ENCODE measurements at regions not wholly inside any gene's neighbourhood (a gene's known extent, or its start where the extent isn't known, plus 50 kb on each side); places are given as distances from the start of the nearest gene placed in this dataset.

- Mint-ChIP-seq H3K27ac (no peak overlapping the region), H3K27me3 (ENCODE audit: insufficient read depth, low read depth, poor library complexity) (peaks cover 3% of the 10 kb centered on the region), H3K4me1 (peaks cover 21% of the 10 kb centered on the region), H3K4me3 (no peak overlapping the region), H3K9me3 (no peaks in the 10 kb centered on the region), H3K36me3 (ENCODE audit: low read depth) (no peaks in the 10 kb centered on the region; the same call in 2 of the 3 replicates)
- no peaks in the 10 kb centered on the region for H3F3A ChIP-seq (replicated peaks; ENCODE audit: low read depth)
- no peaks in the 10 kb centered on the region for H3K4me1 ChIP-seq (ENCODE audit: insufficient read depth)
- H3K27me3 ChIP-seq (ENCODE audit: insufficient read depth): no peaks in the 10 kb centered on the region
- H3K4me2 ChIP-seq: no peak overlapping the region
- no peaks in the 10 kb centered on the region for H4K20me1 ChIP-seq (replicated peaks; ENCODE audit: insufficient read depth)
- no peaks in the 10 kb centered on the region for H3K36me3 ChIP-seq (ENCODE audit: insufficient read depth)
- ATAC-seq: no peak
- TF ChIP-seq ZNF114 (CRISPR knock-in tag; IDR thresholded peaks at IDR 0.05) (no peak), ETS1 (IDR thresholded peaks at IDR 0.05) (no peak)
- H3K9me2 ChIP-seq (ENCODE audit: insufficient read depth): no peaks in the 10 kb centered on the region
- no peaks in the 10 kb centered on the region for H3K79me2 ChIP-seq (replicated peaks; ENCODE audit: insufficient read depth)
- H2AFZ ChIP-seq: no peak overlapping the region
- H3K4me3 ChIP-seq: no peak overlapping the region
- no peak for DNase-seq (ENCODE audit: low spot score)
- no peak overlapping the region for H3K27ac ChIP-seq (ENCODE audit: low read depth)
Measured at GRCh38 chr22:48358886-48359612, 1468.6 kb downstream of the BRD1 start.

- Mint-ChIP-seq H3K27ac (no peak overlapping the region), H3K27me3 (ENCODE audit: insufficient read depth, low read depth, poor library complexity) (peaks cover 3% of the 10 kb centered on the region), H3K4me3 (no peak overlapping the region), H3K4me1 (peaks cover 21% of the 10 kb centered on the region), H3K36me3 (ENCODE audit: low read depth) (no peaks in the 10 kb centered on the region; the same call in 2 of the 3 replicates), H3K9me3 (no peaks in the 10 kb centered on the region)
- Histone ChIP-seq H3K79me2 (replicated peaks; ENCODE audit: insufficient read depth) (no peaks in the 10 kb centered on the region), H3F3A (replicated peaks; ENCODE audit: low read depth) (no peaks in the 10 kb centered on the region), H3K36me3 (ENCODE audit: insufficient read depth) (no peaks in the 10 kb centered on the region), H3K4me3 (no peak overlapping the region), H4K20me1 (replicated peaks; ENCODE audit: insufficient read depth) (no peaks in the 10 kb centered on the region), H3K9me2 (ENCODE audit: insufficient read depth) (no peaks in the 10 kb centered on the region), H3K4me1 (ENCODE audit: insufficient read depth) (no peaks in the 10 kb centered on the region), H2AFZ (no peak overlapping the region), H3K4me2 (no peak overlapping the region), H3K27me3 (ENCODE audit: insufficient read depth) (no peaks in the 10 kb centered on the region), H3K27ac (ENCODE audit: low read depth) (no peak overlapping the region)
- ATAC-seq (no peak), DNase-seq (ENCODE audit: low spot score) (no peak)
- TF ChIP-seq NANOG (IDR thresholded peaks at IDR 0.05; ENCODE audit: borderline replicate concordance): no peak
- no peak for TF ChIP-seq REST (IDR thresholded peaks at IDR 0.05; ENCODE audit: unreplicated experiment)
- TF ChIP-seq EZH2 (IDR thresholded peaks at IDR 0.05; ENCODE audit: low read depth, unreplicated experiment): no peak
- TF ChIP-seq ZNF114 (CRISPR knock-in tag; IDR thresholded peaks at IDR 0.05): no peak
- TF ChIP-seq CREB1 (CRISPR knock-in tag; IDR thresholded peaks at IDR 0.05; ENCODE audit: low read depth): no peak
- no peak for TF ChIP-seq ZNF331 (CRISPR knock-in tag; IDR thresholded peaks at IDR 0.05; ENCODE audit: low read depth)
- no peak for TF ChIP-seq ZNF462 (CRISPR knock-in tag; IDR thresholded peaks at IDR 0.05)
- TF ChIP-seq EZH2phosphoT487 (IDR thresholded peaks at IDR 0.05; ENCODE audit: unreplicated experiment): no peak
- no peak for TF ChIP-seq STAT1 (IDR thresholded peaks at IDR 0.05; ENCODE audit: unreplicated experiment)
- TF ChIP-seq POLR2AphosphoS5 (IDR thresholded peaks at IDR 0.05; ENCODE audit: low read depth): no peak
- no peak for TF ChIP-seq JUNB (IDR thresholded peaks at IDR 0.05; ENCODE audit: unreplicated experiment)
Measured at GRCh38 chr22:48357961-48358360, 1469.7 kb downstream of the BRD1 start.

Data from GM23338 (cell line).